ENCODE measurements at regions not wholly inside any gene's neighbourhood (a gene's known extent, or its start where the extent isn't known, plus 50 kb on each side); places are given as distances from the start of the nearest gene placed in this dataset.

- no peak for DNase-seq
Measured at GRCh38 chr1:115412733-115413132, 74.7 kb upstream of the NGF start.

GRCh38 chr1:115412286-115412685, 74.2 kb upstream of the NGF start:
- no peak for DNase-seq

- no peak for DNase-seq
Measured at GRCh38 chr1:115411371-115412063, 73.5 kb upstream of the NGF start.

GRCh38 chr1:115409094-115410015, 71.3 kb upstream of the NGF start:
- DNase-seq: no peak

- no peak for DNase-seq
Measured at GRCh38 chr1:115408533-115408932, 70.5 kb upstream of the NGF start.

GRCh38 chr1:115404911-115405310, 66.9 kb upstream of the NGF start:
- DNase-seq: no peak

GRCh38 chr1:115402753-115403184, 64.7 kb upstream of the NGF start:
- DNase-seq: peak; percentile 8

- DNase-seq: no peak
Measured at GRCh38 chr1:115401676-115402075, 63.6 kb upstream of the NGF start.

- no peak for DNase-seq
Measured at GRCh38 chr1:115400891-115401290, 62.8 kb upstream of the NGF start.

- no peak for DNase-seq
Measured at GRCh38 chr1:115400426-115400825, 62.4 kb upstream of the NGF start.

GRCh38 chr1:115398745-115399144, 60.7 kb upstream of the NGF start:
- no peak for DNase-seq

Measured in tongue (tissue), 1 donor.